ENCODE measurements at regions not wholly inside any gene's neighbourhood (a gene's known extent, or its start where the extent isn't known, plus 50 kb on each side); places are given as distances from the start of the nearest gene placed in this dataset.

- DNase-seq (ENCODE audit: low spot score) (no peak), ATAC-seq (ENCODE audit: low read depth) (no peak)
- TF ChIP-seq CTCF (IDR thresholded peaks at IDR 0.05; ENCODE audit: poor library complexity, severe bottlenecking): no peak
- no peak overlapping the region for H3K27ac ChIP-seq (ENCODE audit: poor library complexity, severe bottlenecking)
- no peaks in the 10 kb centered on the region for H3K27me3 ChIP-seq (ENCODE audit: insufficient read depth, poor library complexity, severe bottlenecking)
- no peak overlapping the region for H3K4me3 ChIP-seq (ENCODE audit: severe bottlenecking)
- H3K36me3 ChIP-seq (ENCODE audit: low read depth): no peaks in the 10 kb centered on the region
- H3K9me3 ChIP-seq (ENCODE audit: severe bottlenecking): no peaks in the 10 kb centered on the region
- no peaks in the 10 kb centered on the region for H3K4me1 ChIP-seq (ENCODE audit: insufficient read depth, poor library complexity, severe bottlenecking)
Observed at GRCh38 chr4:144267084-144267483, 126.6 kb upstream of the GYPA start.

- no peak for ATAC-seq (ENCODE audit: low read depth)
- no peak for DNase-seq (ENCODE audit: low spot score)
- no peaks in the 10 kb centered on the region for H3K36me3 ChIP-seq (ENCODE audit: low read depth)
Observed at GRCh38 chr4:144280688-144281087, 140.2 kb upstream of the GYPA start.

GRCh38 chr4:144283526-144283925 lies 143.0 kb upstream of the GYPA start:
- Histone ChIP-seq H3K36me3 (ENCODE audit: low read depth) (no peaks in the 10 kb centered on the region), H3K4me1 (ENCODE audit: insufficient read depth, poor library complexity, severe bottlenecking) (no peaks in the 10 kb centered on the region), H3K27ac (ENCODE audit: poor library complexity, severe bottlenecking) (no peak overlapping the region), H3K9me3 (ENCODE audit: severe bottlenecking) (no peaks in the 10 kb centered on the region), H3K4me3 (ENCODE audit: severe bottlenecking) (no peak overlapping the region), H3K27me3 (ENCODE audit: insufficient read depth, poor library complexity, severe bottlenecking) (no peaks in the 10 kb centered on the region)
- TF ChIP-seq CTCF (IDR thresholded peaks at IDR 0.05; ENCODE audit: poor library complexity, severe bottlenecking): no peak
- no peak for ATAC-seq (ENCODE audit: low read depth)
- no peak for DNase-seq (ENCODE audit: low spot score)

More at GRCh38 chr4:144280688-144281087, 140.2 kb upstream of the GYPA start:
- Histone ChIP-seq H3K27me3 (ENCODE audit: insufficient read depth, poor library complexity, severe bottlenecking) (no peaks in the 10 kb centered on the region), H3K9me3 (ENCODE audit: severe bottlenecking) (no peaks in the 10 kb centered on the region), H3K4me1 (ENCODE audit: insufficient read depth, poor library complexity, severe bottlenecking) (no peaks in the 10 kb centered on the region), H3K27ac (ENCODE audit: poor library complexity, severe bottlenecking) (no peak overlapping the region), H3K4me3 (ENCODE audit: severe bottlenecking) (no peak overlapping the region)
- TF ChIP-seq CTCF (IDR thresholded peaks at IDR 0.05; ENCODE audit: poor library complexity, severe bottlenecking): no peak

GRCh38 chr4:144284026-144284425 lies 143.5 kb upstream of the GYPA start:
- H3K27ac ChIP-seq (ENCODE audit: poor library complexity, severe bottlenecking): no peak overlapping the region
- TF ChIP-seq CTCF (IDR thresholded peaks at IDR 0.05; ENCODE audit: poor library complexity, severe bottlenecking): no peak
- no peak for ATAC-seq (ENCODE audit: low read depth)
- H3K27me3 ChIP-seq (ENCODE audit: insufficient read depth, poor library complexity, severe bottlenecking): no peaks in the 10 kb centered on the region
- no peaks in the 10 kb centered on the region for H3K4me1 ChIP-seq (ENCODE audit: insufficient read depth, poor library complexity, severe bottlenecking)
- no peaks in the 10 kb centered on the region for H3K36me3 ChIP-seq (ENCODE audit: low read depth)
- no peak overlapping the region for H3K4me3 ChIP-seq (ENCODE audit: severe bottlenecking)
- H3K9me3 ChIP-seq (ENCODE audit: severe bottlenecking): no peaks in the 10 kb centered on the region
- DNase-seq (ENCODE audit: low spot score): no peak

- H3K27me3 ChIP-seq (ENCODE audit: insufficient read depth, poor library complexity, severe bottlenecking): no peaks in the 10 kb centered on the region
- DNase-seq (ENCODE audit: low spot score) (no peak), ATAC-seq (ENCODE audit: low read depth) (no peak)
- no peak overlapping the region for H3K27ac ChIP-seq (ENCODE audit: poor library complexity, severe bottlenecking)
- no peak for TF ChIP-seq CTCF (IDR thresholded peaks at IDR 0.05; ENCODE audit: poor library complexity, severe bottlenecking)
- H3K4me3 ChIP-seq (ENCODE audit: severe bottlenecking): no peak overlapping the region
- H3K36me3 ChIP-seq (ENCODE audit: low read depth): no peaks in the 10 kb centered on the region
- no peaks in the 10 kb centered on the region for H3K9me3 ChIP-seq (ENCODE audit: severe bottlenecking)
- peaks cover 8% of the 10 kb centered on the region for H3K4me1 ChIP-seq (ENCODE audit: insufficient read depth, poor library complexity, severe bottlenecking)
Observed at GRCh38 chr4:144288011-144288903, 147.7 kb upstream of the GYPA start.
